Neural cell (in vitro differentiated cells): ENCODE measurements at regions not wholly inside any gene's neighbourhood (a gene's known extent, or its start where the extent isn't known, plus 50 kb on each side); places are given as distances from the start of the nearest gene placed in this dataset.

Experiments
- H2AFZ ChIP-seq: fragments of 200-600, 300-800 bp; sonication (generic), shearing (Covaris generic); 2 replicates; pipeline ENCODE4 v1.6.0; 2014; ENCODE audit warnings: low read depth, mild to moderate bottlenecking, antibody characterized with exemption, low read length, moderate library complexity
- H3F3A ChIP-seq: fragments of 200-600 bp; shearing (Covaris generic); 2 replicates; pipeline ENCODE4 v1.6.1; 2016; ENCODE audit warnings: mild to moderate bottlenecking, moderate library complexity, mixed read lengths, antibody characterized with exemption, low read length; ENCODE audit not compliant: insufficient read depth, poor library complexity, severe bottlenecking
- H3K27ac ChIP-seq: fragments of 200-600, 300-800 bp; sonication (generic), shearing (Covaris generic); 2 replicates; pipeline ENCODE4 v1.5.1; 2014; ENCODE audit warnings: mild to moderate bottlenecking, low read length, moderate library complexity
- H3K27me3 ChIP-seq: fragments of 300-800, 200-600 bp; sonication (generic), shearing (Covaris generic); 2 replicates; pipeline ENCODE4 v1.6.0; 2014; ENCODE audit warnings: mild to moderate bottlenecking, low read depth, low read length, moderate library complexity; ENCODE audit not compliant: insufficient read depth
- H3K36me3 ChIP-seq: fragments of 300-800, 200-600 bp; sonication (generic), shearing (Covaris generic); 2 replicates; pipeline ENCODE4 v1.5.1; 2014; ENCODE audit warnings: mild to moderate bottlenecking, antibody characterized with exemption, low read length, moderate library complexity; ENCODE audit not compliant: insufficient read depth
- H3K4me2 ChIP-seq: fragments of 300-800, 200-600 bp; sonication (generic), shearing (Covaris generic); 2 replicates; pipeline ENCODE4 v1.6.0; 2014; ENCODE audit warnings: mild to moderate bottlenecking, low read length
- H3K4me3 ChIP-seq: fragments of 300-800, 200-600 bp; sonication (generic), shearing (Covaris generic); 2 replicates; pipeline ENCODE4 v1.5.1; 2014; ENCODE audit warnings: mild to moderate bottlenecking, low read length, moderate library complexity
- H3K79me2 ChIP-seq: fragments of 200-600 bp; shearing (Covaris generic); replicated peaks from 2 replicates; pipeline ENCODE4 v1.6.0; 2014; ENCODE audit warnings: mild to moderate bottlenecking, low read length, moderate library complexity; ENCODE audit not compliant: insufficient read depth
- H3K9ac ChIP-seq: fragments of 300-800, 200-600 bp; sonication (generic), shearing (Covaris generic); 2 replicates; pipeline ENCODE4 v1.6.1; 2016; ENCODE audit warnings: mild to moderate bottlenecking, low read length, mixed read lengths
- H3K9me2 ChIP-seq: fragments of 200-600 bp; shearing (Covaris generic); 2 replicates; pipeline ENCODE4 v1.6.1; 2016; ENCODE audit warnings: mild to moderate bottlenecking, low read length, mixed read lengths; ENCODE audit not compliant: insufficient read depth
- H3K9me3 ChIP-seq: fragments of 200-600, 300-800 bp; sonication (generic), shearing (Covaris generic); 2 replicates; pipeline ENCODE4 v1.6.1; 2016; ENCODE audit warnings: mild to moderate bottlenecking, mixed run types, low read length, moderate library complexity, mixed read lengths
- H4K20me1 ChIP-seq: fragments of 200-600 bp; shearing (Covaris generic); 2 replicates; pipeline ENCODE4 v1.6.1; 2016; ENCODE audit warnings: mild to moderate bottlenecking, mixed run types; ENCODE audit not compliant: insufficient read depth
- CTCF ChIP-seq: fragments of 450-650 bp; IDR thresholded peaks from 2 replicates; pipeline ENCODE4 v1.5.1; 2014; ENCODE audit warnings: antibody characterized with exemption, mild to moderate bottlenecking, moderate library complexity; ENCODE audit not compliant: poor library complexity, severe bottlenecking
- EP300 ChIP-seq: fragments of 450-650 bp; conservative IDR thresholded peaks from 2 replicates; pipeline ENCODE4 v1.6.1; 2014; ENCODE audit warnings: antibody characterized with exemption, mild to moderate bottlenecking, moderate library complexity; ENCODE audit not compliant: poor library complexity, severe bottlenecking
- EZH2 ChIP-seq: fragments of 200-600, 300-800 bp; shearing (Covaris generic), sonication (generic); IDR thresholded peaks from 2 replicates; pipeline ENCODE4 v1.6.1; 2014; ENCODE audit warnings: antibody characterized with exemption, low read length, borderline replicate concordance, mild to moderate bottlenecking; ENCODE audit not compliant: insufficient read depth, poor library complexity, severe bottlenecking
- MXI1 ChIP-seq: fragments of 450-650 bp; conservative IDR thresholded peaks from 2 replicates; pipeline ENCODE4 v1.6.1; 2014; ENCODE audit warnings: antibody characterized with exemption, mild to moderate bottlenecking; ENCODE audit not compliant: poor library complexity, severe bottlenecking
- POLR2AphosphoS5 ChIP-seq: IDR thresholded peaks from 2 replicates; pipeline ENCODE4 v1.6.1; 2012
- RAD21 ChIP-seq: fragments of 450-650 bp; conservative IDR thresholded peaks from 2 replicates; pipeline ENCODE4 v1.6.1; 2014; ENCODE audit warnings: antibody characterized with exemption, mild to moderate bottlenecking, moderate library complexity
- SMC3 ChIP-seq: fragments of 450-650 bp; conservative IDR thresholded peaks from 2 replicates; pipeline ENCODE4 v1.6.1; 2014; ENCODE audit warnings: antibody characterized with exemption, mild to moderate bottlenecking, moderate library complexity; ENCODE audit not compliant: poor library complexity
- TAF1 ChIP-seq: IDR thresholded peaks from 2 replicates; pipeline ENCODE4 v1.6.1; 2012; ENCODE audit warnings: low read depth
- TF ChIP-seq, protein P1 (sequence below): IDR thresholded peaks from 2 replicates; pipeline ENCODE4 v1.6.1; 2012; ENCODE audit warnings: borderline replicate concordance

- Histone ChIP-seq H2AFZ (no peak overlapping the region), H3K36me3 (no peaks in the 10 kb centered on the region), H3K27ac (no peak overlapping the region), H3K9me2 (no peaks in the 10 kb centered on the region), H4K20me1 (no peaks in the 10 kb centered on the region), H3K4me2 (no peak overlapping the region), H3F3A (no peaks in the 10 kb centered on the region), H3K9me3 (no peaks in the 10 kb centered on the region), H3K27me3 (no peaks in the 10 kb centered on the region), H3K79me2 (no peaks in the 10 kb centered on the region), H3K9ac (no peak overlapping the region), H3K4me3 (no peak overlapping the region)
- TF ChIP-seq SMC3 = no peak
- no peak for TF ChIP-seq EP300
- no peak for TF ChIP-seq CTCF
- TF ChIP-seq RAD21 = no peak
- TF ChIP-seq MXI1 = no peak
- TF ChIP-seq EZH2 = no peak
- TF ChIP-seq, protein P1, sequence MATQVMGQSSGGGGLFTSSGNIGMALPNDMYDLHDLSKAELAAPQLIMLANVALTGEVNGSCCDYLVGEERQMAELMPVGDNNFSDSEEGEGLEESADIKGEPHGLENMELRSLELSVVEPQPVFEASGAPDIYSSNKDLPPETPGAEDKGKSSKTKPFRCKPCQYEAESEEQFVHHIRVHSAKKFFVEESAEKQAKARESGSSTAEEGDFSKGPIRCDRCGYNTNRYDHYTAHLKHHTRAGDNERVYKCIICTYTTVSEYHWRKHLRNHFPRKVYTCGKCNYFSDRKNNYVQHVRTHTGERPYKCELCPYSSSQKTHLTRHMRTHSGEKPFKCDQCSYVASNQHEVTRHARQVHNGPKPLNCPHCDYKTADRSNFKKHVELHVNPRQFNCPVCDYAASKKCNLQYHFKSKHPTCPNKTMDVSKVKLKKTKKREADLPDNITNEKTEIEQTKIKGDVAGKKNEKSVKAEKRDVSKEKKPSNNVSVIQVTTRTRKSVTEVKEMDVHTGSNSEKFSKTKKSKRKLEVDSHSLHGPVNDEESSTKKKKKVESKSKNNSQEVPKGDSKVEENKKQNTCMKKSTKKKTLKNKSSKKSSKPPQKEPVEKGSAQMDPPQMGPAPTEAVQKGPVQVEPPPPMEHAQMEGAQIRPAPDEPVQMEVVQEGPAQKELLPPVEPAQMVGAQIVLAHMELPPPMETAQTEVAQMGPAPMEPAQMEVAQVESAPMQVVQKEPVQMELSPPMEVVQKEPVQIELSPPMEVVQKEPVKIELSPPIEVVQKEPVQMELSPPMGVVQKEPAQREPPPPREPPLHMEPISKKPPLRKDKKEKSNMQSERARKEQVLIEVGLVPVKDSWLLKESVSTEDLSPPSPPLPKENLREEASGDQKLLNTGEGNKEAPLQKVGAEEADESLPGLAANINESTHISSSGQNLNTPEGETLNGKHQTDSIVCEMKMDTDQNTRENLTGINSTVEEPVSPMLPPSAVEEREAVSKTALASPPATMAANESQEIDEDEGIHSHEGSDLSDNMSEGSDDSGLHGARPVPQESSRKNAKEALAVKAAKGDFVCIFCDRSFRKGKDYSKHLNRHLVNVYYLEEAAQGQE = no peak
- TF ChIP-seq POLR2AphosphoS5 = no peak
- TF ChIP-seq TAF1 = no peak
These were observed 532.7 kb downstream of the RFC3 start for GRCh38 chr13:34350671-34351070.

DNA sequence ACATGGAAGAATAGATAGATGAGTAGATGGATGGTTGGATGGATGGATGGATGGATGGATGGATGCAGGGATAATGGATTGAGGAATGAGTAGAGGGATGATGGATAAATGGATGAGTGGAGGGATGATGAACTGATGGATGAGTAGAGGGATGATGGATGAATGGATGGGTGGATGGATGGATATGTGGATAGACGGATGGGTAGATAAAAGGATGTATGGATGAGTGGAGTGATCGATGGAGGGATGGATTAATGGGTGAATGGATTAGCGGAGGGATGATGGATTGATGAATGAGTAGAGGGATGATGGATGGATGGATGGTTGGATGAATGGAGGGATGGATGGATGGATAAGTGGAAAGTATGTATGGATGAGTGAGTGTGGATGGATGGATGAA lies 533.2 kb downstream of the RFC3 start:
- H3K27me3 ChIP-seq = no peaks in the 10 kb centered on the region
- no peak overlapping the region for H3K27ac ChIP-seq
- H4K20me1 ChIP-seq = no peaks in the 10 kb centered on the region
- TF ChIP-seq RAD21 = no peak
- TF ChIP-seq MXI1 = no peak
- TF ChIP-seq CTCF = no peak
- no peak for TF ChIP-seq POLR2AphosphoS5
- no peak for TF ChIP-seq SMC3
- TF ChIP-seq EP300 = no peak
- TF ChIP-seq, protein P1 = no peak
- TF ChIP-seq TAF1 = no peak
- TF ChIP-seq EZH2 = no peak
- H3K36me3 ChIP-seq = no peaks in the 10 kb centered on the region
- H3K4me3 ChIP-seq = no peak overlapping the region
- H3K9me2 ChIP-seq = no peaks in the 10 kb centered on the region
- H3F3A ChIP-seq = no peaks in the 10 kb centered on the region
- H3K9ac ChIP-seq = no peak overlapping the region
- H2AFZ ChIP-seq = no peak overlapping the region
- no peaks in the 10 kb centered on the region for H3K9me3 ChIP-seq
- H3K4me2 ChIP-seq = no peak overlapping the region
- no peaks in the 10 kb centered on the region for H3K79me2 ChIP-seq
